Mucosa of descending colon (tissue), 3 donors: ENCODE measurements at regions not wholly inside any gene's neighbourhood (a gene's known extent, or its start where the extent isn't known, plus 50 kb on each side); places are given as distances from the start of the nearest gene placed in this dataset.

ENCODE experiments used
- ATAC-seq: fragments of 200-7000 bp; cut with Tn5 transposase; one replicate; pipeline ENCODE4 v1.9.1; 2020; ENCODE audit warnings: mild to moderate bottlenecking, moderate library complexity
- DNase-seq, 3 donors: peaks; one replicate each; pipeline ENCODE4 v3.0.0-alpha.2; 2020
- H3K36me3 ChIP-seq: fragments of 200-600 bp; one replicate; pipeline ENCODE4 v1.8.0; 2021; ENCODE audit warnings: low read depth, mild to moderate bottlenecking
- H3K4me1 ChIP-seq: fragments of 200-600 bp; one replicate; pipeline ENCODE4 v1.8.0; 2021; ENCODE audit warnings: low read depth, mild to moderate bottlenecking
- H3K4me3 ChIP-seq: fragments of 200-600 bp; one replicate; pipeline ENCODE4 v1.8.0; 2021; ENCODE audit warnings: mild to moderate bottlenecking
- H3K9me3 ChIP-seq: fragments of 200-600 bp; one replicate; pipeline ENCODE4 v1.8.0; 2021; ENCODE audit warnings: mild to moderate bottlenecking
- CTCF ChIP-seq: fragments of 200-600 bp; IDR thresholded peaks from one replicate; pipeline ENCODE4 v1.8.0; 2022; ENCODE audit warnings: antibody characterized with exemption, mild to moderate bottlenecking
- intact Hi-C, 2 donors: fragments of 100-400 bp; cut with DNase I in 1 of 2; cut with micrococcal nuclease in 1 of 2; formaldehyde crosslinking; loops; one replicate each; pipeline versions ENCODE4 v1.11.0 to v1.11.1; 2022; cut with DNase I, micrococcal nuclease
- donor health status: DM: no; HTN: no; CAD: no; lungs with moderate emphysema.
- donor health status: DM: no; HTN: no; CAD: no.
- donor health status: DM: no; HTN: yes; CAD: no.

- no peak for ATAC-seq
- no peak for TF ChIP-seq CTCF
- intact Hi-C loops: no loop called here
- no peak overlapping the region for H3K4me3 ChIP-seq
- DNase-seq: no peak
- H3K9me3 ChIP-seq: peaks cover 16% of the 10 kb centered on the region
- H3K36me3 ChIP-seq: no peaks in the 10 kb centered on the region
- H3K4me1 ChIP-seq: no peaks in the 10 kb centered on the region
These were observed 925.1 kb upstream of the ATXN7L3B start for GRCh38 chr12:73612551-73612950.

- H3K4me1 ChIP-seq: no peaks in the 10 kb centered on the region
- H3K9me3 ChIP-seq: peaks cover 18% of the 10 kb centered on the region
- no peak for TF ChIP-seq CTCF
- no peaks in the 10 kb centered on the region for H3K36me3 ChIP-seq
- intact Hi-C loops: no loop called here
- ATAC-seq (no peak), DNase-seq (no peak)
- H3K4me3 ChIP-seq: no peak overlapping the region
These were observed 914.2 kb upstream of the ATXN7L3B start for GRCh38 chr12:73623421-73623820.

GRCh38 chr12:73625226-73625625, 912.4 kb upstream of the ATXN7L3B start:
- no peak for TF ChIP-seq CTCF
- no peaks in the 10 kb centered on the region for H3K36me3 ChIP-seq
- no peak overlapping the region for H3K4me3 ChIP-seq
- H3K4me1 ChIP-seq: no peaks in the 10 kb centered on the region
- ATAC-seq (no peak), DNase-seq (no peak)
- intact Hi-C loops: no loop called here
- peaks cover 13% of the 10 kb centered on the region for H3K9me3 ChIP-seq

GRCh38 chr12:73629171-73629570, 908.5 kb upstream of the ATXN7L3B start:
- intact Hi-C loops: no loop called here
- ATAC-seq: no peak
- H3K36me3 ChIP-seq: no peaks in the 10 kb centered on the region
- no peak for TF ChIP-seq CTCF
- no peak for DNase-seq
- no peaks in the 10 kb centered on the region for H3K4me1 ChIP-seq
- no peak overlapping the region for H3K4me3 ChIP-seq
- peaks cover 7% of the 10 kb centered on the region for H3K9me3 ChIP-seq

GRCh38 chr12:73629893-73630831, 907.5 kb upstream of the ATXN7L3B start:
- DNase-seq (no peak), ATAC-seq (no peak)
- intact Hi-C loops: no loop called here
- Histone ChIP-seq H3K4me3 (no peak overlapping the region), H3K4me1 (no peaks in the 10 kb centered on the region), H3K36me3 (no peaks in the 10 kb centered on the region), H3K9me3 (peaks cover 4% of the 10 kb centered on the region)
- TF ChIP-seq CTCF: no peak
